ENCODE measurements at regions not wholly inside any gene's neighbourhood (a gene's known extent, or its start where the extent isn't known, plus 50 kb on each side); places are given as distances from the start of the nearest gene placed in this dataset.

- H3K4me3 ChIP-seq, result no peak overlapping the region
- no peak for DNase-seq (ENCODE audit: low read depth, low spot score)
- H3K27ac ChIP-seq (ENCODE audit: control insufficient read depth, insufficient read depth), result no peak overlapping the region
- ChIA-PET SMC1A (ENCODE audit: uncharacterized antibody, unreplicated experiment) (no interaction called here), RAD21 (ENCODE audit: unreplicated experiment) (no interaction called here), CTCF (no interaction called here), POLR2A (no interaction called here)
- intact Hi-C loops (cut with micrococcal nuclease; ENCODE audit: unreplicated experiment), result no loop called here
- no peak overlapping the region for H2AFZ ChIP-seq (ENCODE audit: control insufficient read depth, low read depth, low read length)
- H3K9me3 ChIP-seq (replicated peaks; ENCODE audit: control insufficient read depth, insufficient read depth, low read length), result no peaks in the 10 kb centered on the region
- no peaks in the 10 kb centered on the region for H3K4me1 ChIP-seq (ENCODE audit: control insufficient read depth, insufficient read depth, low read length)
- H3K27me3 ChIP-seq (replicated peaks in 1 of 2; ENCODE audit: control insufficient read depth in 2 of 2, insufficient read depth in 2 of 2, low read length in 1 of 2), result no peaks in the 10 kb centered on the region; a peak in 2 of 4 replicates
- in situ Hi-C loops (cut with MboI), result no loop called here
- WGBS (ENCODE audit: insufficient coverage, insufficient replicate concordance, low lambda C conversion rate, missing lambda C conversion rate), result 50% methylated on average over 34 of the region's 46 CpGs
- no TSS peak for BruUV-seq (replicated peaks)
- no peak overlapping the region for H3K9ac ChIP-seq (ENCODE audit: control insufficient read depth, insufficient read depth, low read length)
- no peak overlapping the region for H3K4me2 ChIP-seq (ENCODE audit: control insufficient read depth, insufficient read depth)
- no peak for ATAC-seq
- no peaks in the 10 kb centered on the region for H3K79me2 ChIP-seq (ENCODE audit: control insufficient read depth, insufficient read depth, low read length)
- H3K36me3 ChIP-seq (ENCODE audit: control insufficient read depth in 2 of 2, insufficient read depth in 2 of 2, low read length in 1 of 2), result no peaks in the 10 kb centered on the region
- no peaks in the 10 kb centered on the region for H4K20me1 ChIP-seq (ENCODE audit: control insufficient read depth, insufficient read depth)
- no peak for FAIRE-seq
- no peak for TF ChIP-seq CBFB (IDR thresholded peaks at IDR 0.05; ENCODE audit: low read depth)
- TF ChIP-seq EZH2 (IDR thresholded peaks at IDR 0.05; ENCODE audit: borderline replicate concordance, control insufficient read depth, low read depth, low read length), result no peak
- TF ChIP-seq ZZZ3 (IDR thresholded peaks at IDR 0.05; ENCODE audit: control insufficient read depth, insufficient read length, low read depth), result no peak
- TF ChIP-seq FOS (IDR thresholded peaks at IDR 0.05; ENCODE audit: borderline replicate concordance, extremely low read depth, insufficient read length), result no peak
- no peak for TF ChIP-seq TAF1 (IDR thresholded peaks at IDR 0.05; ENCODE audit: borderline replicate concordance, low read depth, low read length)
- TF ChIP-seq PBX3 (IDR thresholded peaks at IDR 0.05; ENCODE audit: insufficient replicate concordance, low read depth, low read length), result no peak
- no peak for TF ChIP-seq BRCA1 (IDR thresholded peaks at IDR 0.05; ENCODE audit: low read depth, low read length)
- TF ChIP-seq E2F8 (IDR thresholded peaks at IDR 0.05; ENCODE audit: low read depth, partially characterized antibody), result no peak
- TF ChIP-seq ZNF207 (IDR thresholded peaks at IDR 0.05; ENCODE audit: borderline replicate concordance), result no peak
- no peak for TF ChIP-seq TCF7 (IDR thresholded peaks at IDR 0.05; ENCODE audit: borderline replicate concordance)
- TF ChIP-seq NFXL1 (IDR thresholded peaks at IDR 0.05; ENCODE audit: borderline replicate concordance), result no peak
- TF ChIP-seq CUX1 (IDR thresholded peaks at IDR 0.05; ENCODE audit: insufficient replicate concordance, low read depth, low read length), result no peak
- no peak for TF ChIP-seq SP1 (IDR thresholded peaks at IDR 0.05; ENCODE audit: low read depth, low read length)
- no peak for TF ChIP-seq POLR2AphosphoS5 (IDR thresholded peaks at IDR 0.05; ENCODE audit: low read length)
- TF ChIP-seq KLF5 (IDR thresholded peaks at IDR 0.05; ENCODE audit: partially characterized antibody), result no peak
Observed at GRCh38 chr2:239690651-239691631, 290.1 kb upstream of the HDAC4 start.

Data from GM12878 (cell line).